H9 (cell line): ENCODE measurements at regions not wholly inside any gene's neighbourhood (a gene's known extent, or its start where the extent isn't known, plus 50 kb on each side); places are given as distances from the start of the nearest gene placed in this dataset.

Experiments
- DNase-seq: peaks from one replicate; pipeline ENCODE4 v3.0.0-alpha.2; 2017
- H2AFZ ChIP-seq: one replicate; pipeline ENCODE4 v1.6.1; 2013; ENCODE audit warnings: mild to moderate bottlenecking, low read length, control low read depth, moderate library complexity
- H2AK5ac ChIP-seq: 2 replicates; pipeline ENCODE4 v1.6.1; 2013; ENCODE audit warnings: low read length, control low read depth, mixed read lengths; ENCODE audit not compliant: insufficient read length
- H2BK120ac ChIP-seq: one replicate; pipeline ENCODE4 v1.6.1; 2013; ENCODE audit warnings: low read depth, mild to moderate bottlenecking, low read length, control low read depth, inconsistent platforms; ENCODE audit not compliant: poor library complexity, severe bottlenecking
- H2BK12ac ChIP-seq: 2 replicates; pipeline ENCODE4 v1.6.1; 2013; ENCODE audit warnings: low read length, control low read depth, mixed read lengths, low read depth; ENCODE audit not compliant: insufficient read length
- H2BK15ac ChIP-seq: 2 replicates; pipeline ENCODE4 v1.6.1; 2013; ENCODE audit warnings: low read depth, low read length, control low read depth
- H2BK20ac ChIP-seq: one replicate; pipeline ENCODE4 v1.6.1; 2013; ENCODE audit warnings: low read depth, mild to moderate bottlenecking, low read length, control low read depth, inconsistent platforms; ENCODE audit not compliant: poor library complexity, severe bottlenecking
- H2BK5ac ChIP-seq: 2 replicates; pipeline ENCODE4 v1.6.1; 2013; ENCODE audit warnings: low read length, control low read depth, mixed read lengths; ENCODE audit not compliant: insufficient read length
- H3K14ac ChIP-seq: 2 replicates; pipeline ENCODE4 v1.6.1; 2013; ENCODE audit warnings: low read length, control low read depth; ENCODE audit not compliant: insufficient read depth
- H3K18ac ChIP-seq: 2 replicates; pipeline ENCODE4 v1.6.1; 2013; ENCODE audit warnings: low read depth, mild to moderate bottlenecking, mixed read lengths, low read length, control low read depth; ENCODE audit not compliant: insufficient read length
- H3K23ac ChIP-seq: 2 replicates; pipeline ENCODE4 v1.6.1; 2013; ENCODE audit warnings: low read length, control low read depth, mixed read lengths, low read depth; ENCODE audit not compliant: insufficient read length
- H3K23me2 ChIP-seq: 2 replicates; pipeline ENCODE4 v1.6.1; 2013; ENCODE audit warnings: low read depth, mild to moderate bottlenecking, mixed read lengths, low read length, control low read depth; ENCODE audit not compliant: insufficient read length, poor library complexity, severe bottlenecking
- H3K27ac ChIP-seq: 2 replicates; pipeline ENCODE4 v1.5.1; 2013; ENCODE audit warnings: low read length, control low read depth, mixed read lengths, low read depth; ENCODE audit not compliant: insufficient read length
- H3K27me3 ChIP-seq: 2 replicates; pipeline ENCODE4 v1.6.1; 2013; ENCODE audit warnings: low read length, control low read depth, inconsistent platforms; ENCODE audit not compliant: insufficient read depth
- H3K4ac ChIP-seq: 2 replicates; pipeline ENCODE4 v1.6.1; 2013; ENCODE audit warnings: low read depth, mild to moderate bottlenecking, control low read depth, inconsistent platforms, low read length, moderate library complexity
- H3K4me1 ChIP-seq: 2 replicates; pipeline ENCODE4 v1.6.1; 2013; ENCODE audit warnings: low read length, control low read depth, inconsistent platforms; ENCODE audit not compliant: insufficient read depth
- H3K4me2 ChIP-seq: 2 replicates; pipeline ENCODE4 v1.6.1; 2013; ENCODE audit warnings: low read length, control low read depth, mixed read lengths; ENCODE audit not compliant: insufficient read length, insufficient read depth
- H3K56ac ChIP-seq: 2 replicates; pipeline ENCODE4 v1.6.1; 2013; ENCODE audit warnings: low read depth, mild to moderate bottlenecking, mixed read lengths, low read length, control low read depth; ENCODE audit not compliant: insufficient read length
- H3K79me1 ChIP-seq: 2 replicates; pipeline ENCODE4 v1.6.1; 2013; ENCODE audit warnings: low read depth, mild to moderate bottlenecking, moderate library complexity, low read length, control low read depth, inconsistent platforms; ENCODE audit not compliant: insufficient read depth, poor library complexity, severe bottlenecking
- H3K79me2 ChIP-seq: 2 replicates; pipeline ENCODE4 v1.6.1; 2013; ENCODE audit warnings: low read length, control low read depth, inconsistent platforms; ENCODE audit not compliant: insufficient read depth
- H3K9ac ChIP-seq: 2 replicates; pipeline ENCODE4 v1.6.1; 2013; ENCODE audit warnings: low read length, control low read depth, mixed read lengths; ENCODE audit not compliant: insufficient read length; ENCODE audit errors: extremely low read depth
- H3K9me3 ChIP-seq: one replicate; pipeline ENCODE4 v1.6.1; 2013; ENCODE audit warnings: low read depth, low read length, inconsistent platforms; ENCODE audit not compliant: control insufficient read depth
- H3T11ph ChIP-seq: one replicate; pipeline ENCODE4 v1.6.1; 2013; ENCODE audit warnings: mild to moderate bottlenecking, low read length, control low read depth, inconsistent platforms
- H4K20me1 ChIP-seq: one replicate; pipeline ENCODE4 v1.6.1; 2013; ENCODE audit not compliant: control insufficient read depth, insufficient read length, insufficient read depth
- H4K5ac ChIP-seq: 2 replicates; pipeline ENCODE4 v1.6.1; 2013; ENCODE audit warnings: low read depth, mild to moderate bottlenecking, mixed read lengths, low read length, control low read depth; ENCODE audit not compliant: insufficient read length
- H4K8ac ChIP-seq: replicated peaks from 2 replicates; pipeline ENCODE4 v1.6.1; 2013; ENCODE audit warnings: low read length, control low read depth, mixed read lengths, low read depth; ENCODE audit not compliant: insufficient read length
- H4K91ac ChIP-seq: 2 replicates; pipeline ENCODE4 v1.6.1; 2013; ENCODE audit warnings: low read depth, mild to moderate bottlenecking, moderate library complexity, mixed read lengths, low read length, control low read depth; ENCODE audit not compliant: insufficient read length
- H3K27ac Mint-ChIP-seq, 3 experiments: 2 replicates in 2 of 3; 3 replicates in 1 of 3; pipeline ENCODE4 v1.8.0; 2020 to 2021; ENCODE audit warnings: mixed read lengths in 3 of 3, mild to moderate bottlenecking in 1 of 3, moderate library complexity in 1 of 3
- H3K27me3 Mint-ChIP-seq: 2 replicates; pipeline ENCODE4 v1.8.0; 2021; ENCODE audit warnings: low read depth, mild to moderate bottlenecking, moderate library complexity, mixed read lengths
- H3K36me3 Mint-ChIP-seq, 3 experiments: 2 replicates in 2 of 3; 3 replicates in 1 of 3; pipeline ENCODE4 v1.8.0; 2020 to 2021; ENCODE audit warnings: low read depth in 3 of 3, mixed read lengths in 3 of 3; ENCODE audit not compliant: insufficient read depth in 1 of 3
- H3K4me1 Mint-ChIP-seq, 2 experiments: 2 replicates each; pipeline ENCODE4 v1.8.0; 2020; ENCODE audit warnings: mixed read lengths in 2 of 2
- H3K4me3 Mint-ChIP-seq, 2 experiments: 2 replicates in 1 of 2; 3 replicates in 1 of 2; pipeline ENCODE4 v1.8.0; 2020 to 2021; ENCODE audit warnings: mild to moderate bottlenecking in 2 of 2, mixed read lengths in 2 of 2, moderate library complexity in 1 of 2
- H3K9me3 Mint-ChIP-seq, 2 experiments: 2 replicates in 1 of 2; 3 replicates in 1 of 2; pipeline ENCODE4 v1.8.0; 2020; ENCODE audit warnings: mild to moderate bottlenecking in 2 of 2, mixed read lengths in 2 of 2, moderate library complexity in 1 of 2
- CTCF ChIP-seq: fragments of 200-600 bp; sonication (generic); conservative IDR thresholded peaks from 3 replicates; pipeline ENCODE4 v1.8.0; 2021; ENCODE audit warnings: antibody characterized with exemption, mild to moderate bottlenecking
- WGBS: extraction: QIAGEN DNeasy Blood & Tissue Kit; methylation state at CpG from one replicate; pipeline ENCODE4 v1.1.7; 2013; ENCODE audit warnings: missing lambda C conversion rate, low lambda C conversion rate, mixed read lengths; ENCODE audit not compliant: insufficient read length; ENCODE audit errors: extremely low coverage; 5-methylcytosine and 5-hydroxymethylcytosine counted together

GRCh38 chr4:1502976-1503375 is 96.7 kb upstream of the NKX1-1 start:
- no peak for TF ChIP-seq CTCF
- Histone ChIP-seq H3K27ac (no peak overlapping the region), H2AFZ (no peak overlapping the region), H3K9ac (no peak overlapping the region), H3K27me3 (no peaks in the 10 kb centered on the region), H4K8ac (no peak overlapping the region), H3K18ac (no peak overlapping the region), H4K91ac (no peak overlapping the region), H2BK120ac (no peak overlapping the region), H3K9me3 (no peaks in the 10 kb centered on the region), H4K20me1 (no peaks in the 10 kb centered on the region), H3K4me1 (no peaks in the 10 kb centered on the region), H3K79me1 (no peaks in the 10 kb centered on the region), H3T11ph (no peak overlapping the region), H4K5ac (no peak overlapping the region), H3K79me2 (no peaks in the 10 kb centered on the region), H3K23me2 (no peaks in the 10 kb centered on the region), H2BK15ac (no peak overlapping the region), H3K23ac (no peak overlapping the region), H2BK12ac (no peak overlapping the region), H3K14ac (no peak overlapping the region), H2BK5ac (no peak overlapping the region), H2BK20ac (no peak overlapping the region), H2AK5ac (no peak overlapping the region), H3K56ac (no peak overlapping the region), H3K4me2 (no peak overlapping the region), H3K4ac (no peak overlapping the region)
- Mint-ChIP-seq H3K4me3 (no peak overlapping the region), H3K9me3 (peaks cover 0 to 4% of the 10 kb centered on the region in 2 experiments; a peak in 1 of 5 replicates), H3K36me3 (no peaks in the 10 kb centered on the region; a peak in 1 of 7 replicates), H3K4me1 (peaks cover 8 to 16% of the 10 kb centered on the region in 2 experiments), H3K27ac (no peak overlapping the region), H3K27me3 (peaks cover 9% of the 10 kb centered on the region)
- no CpG with 5 or more reads among the region's 16 CpGs for WGBS
- DNase-seq: peak; percentile 22
